Keratinocyte (primary cell): ENCODE measurements at regions not wholly inside any gene's neighbourhood (a gene's known extent, or its start where the extent isn't known, plus 50 kb on each side); places are given as distances from the start of the nearest gene placed in this dataset.

Experiments used
- EZH2 ChIP-seq: IDR thresholded peaks from one replicate; pipeline ENCODE4 v1.6.1; 2012; ENCODE audit warnings: inconsistent platforms, mild to moderate bottlenecking, low read length, moderate library complexity
- TF ChIP-seq, protein P1 (sequence below), 3 experiments: IDR thresholded peaks in 1 of 3; conservative IDR thresholded peaks in 1 of 3; optimal IDR thresholded peaks in 1 of 3; 2 replicates in 2 of 3; 3 replicates in 1 of 3; pipeline versions ENCODE3 to v1.5.1; 2011; ENCODE audit warnings: low read length in 3 of 3, mild to moderate bottlenecking in 3 of 3, moderate library complexity in 2 of 3, control low read depth in 1 of 3, inconsistent platforms in 1 of 3; ENCODE audit not compliant: insufficient read depth in 2 of 3; ENCODE audit errors: extremely low read depth in 1 of 3

DNA sequence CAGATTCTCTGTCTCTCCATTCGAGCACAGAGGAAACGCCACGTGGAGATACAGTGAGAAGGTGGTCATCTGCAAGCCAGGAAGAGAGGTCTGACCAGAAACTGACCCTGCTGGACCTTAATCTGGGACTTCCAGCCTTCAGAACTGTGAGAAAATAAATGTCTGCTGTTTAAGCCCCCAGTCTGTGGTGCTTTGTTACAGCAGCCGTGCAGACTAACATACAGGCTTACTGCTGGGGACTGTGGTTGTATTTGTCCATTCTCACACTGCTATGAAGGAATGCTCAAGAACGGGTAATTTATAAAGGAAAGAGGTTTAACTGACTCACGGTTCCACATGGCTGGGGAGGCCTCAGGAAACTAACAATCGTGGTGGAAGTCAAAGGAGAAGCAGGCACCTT is 432.7 kb downstream of the IRS1 start:
- TF ChIP-seq, protein P1, sequence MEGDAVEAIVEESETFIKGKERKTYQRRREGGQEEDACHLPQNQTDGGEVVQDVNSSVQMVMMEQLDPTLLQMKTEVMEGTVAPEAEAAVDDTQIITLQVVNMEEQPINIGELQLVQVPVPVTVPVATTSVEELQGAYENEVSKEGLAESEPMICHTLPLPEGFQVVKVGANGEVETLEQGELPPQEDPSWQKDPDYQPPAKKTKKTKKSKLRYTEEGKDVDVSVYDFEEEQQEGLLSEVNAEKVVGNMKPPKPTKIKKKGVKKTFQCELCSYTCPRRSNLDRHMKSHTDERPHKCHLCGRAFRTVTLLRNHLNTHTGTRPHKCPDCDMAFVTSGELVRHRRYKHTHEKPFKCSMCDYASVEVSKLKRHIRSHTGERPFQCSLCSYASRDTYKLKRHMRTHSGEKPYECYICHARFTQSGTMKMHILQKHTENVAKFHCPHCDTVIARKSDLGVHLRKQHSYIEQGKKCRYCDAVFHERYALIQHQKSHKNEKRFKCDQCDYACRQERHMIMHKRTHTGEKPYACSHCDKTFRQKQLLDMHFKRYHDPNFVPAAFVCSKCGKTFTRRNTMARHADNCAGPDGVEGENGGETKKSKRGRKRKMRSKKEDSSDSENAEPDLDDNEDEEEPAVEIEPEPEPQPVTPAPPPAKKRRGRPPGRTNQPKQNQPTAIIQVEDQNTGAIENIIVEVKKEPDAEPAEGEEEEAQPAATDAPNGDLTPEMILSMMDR (optimal IDR thresholded peaks at IDR 0.05 in 1 of 3, IDR thresholded peaks at IDR 0.05 in 1 of 3, conservative IDR thresholded peaks at IDR 0.05 in 1 of 3; ENCODE audit: extremely low read depth in 1 of 3, insufficient read depth in 2 of 3, low read length in 3 of 3) = no peak
- TF ChIP-seq EZH2 = no peak
